ENCODE measurements at regions not wholly inside any gene's neighbourhood (a gene's known extent, or its start where the extent isn't known, plus 50 kb on each side); places are given as distances from the start of the nearest gene placed in this dataset.

- TF ChIP-seq CTCF (IDR thresholded peaks at IDR 0.05 in 8 of 11, conservative IDR thresholded peaks at IDR 0.05 in 3 of 11): no peak
- no peak for TF ChIP-seq POLR2A (IDR thresholded peaks at IDR 0.05)
Measured at GRCh38 chr17:13947499-13947898, 121.8 kb upstream of the COX10 start.
